ENCODE measurements at regions not wholly inside any gene's neighbourhood (a gene's known extent, or its start where the extent isn't known, plus 50 kb on each side); places are given as distances from the start of the nearest gene placed in this dataset.

DNA sequence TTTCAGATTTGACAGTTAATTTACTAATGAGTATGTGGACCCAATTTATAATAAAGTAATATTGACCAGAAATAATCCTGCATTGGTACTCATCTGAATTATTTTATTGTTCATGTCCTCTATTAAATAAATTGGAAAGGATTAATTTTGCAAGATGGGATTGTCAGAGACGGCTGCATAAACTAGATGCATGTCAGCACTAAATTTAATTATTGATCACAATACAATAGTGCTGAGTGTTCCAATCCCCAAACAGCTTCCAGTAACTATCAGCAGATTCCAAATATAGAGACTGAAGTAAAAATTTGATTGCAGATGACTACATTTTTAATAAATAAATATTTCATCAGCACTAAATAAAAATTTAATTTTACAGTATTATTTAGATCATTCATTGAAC, 387.2 kb downstream of the GRB14 start:
- no peak for TF ChIP-seq POLR2A (IDR thresholded peaks at IDR 0.05)
- TF ChIP-seq, protein P1, sequence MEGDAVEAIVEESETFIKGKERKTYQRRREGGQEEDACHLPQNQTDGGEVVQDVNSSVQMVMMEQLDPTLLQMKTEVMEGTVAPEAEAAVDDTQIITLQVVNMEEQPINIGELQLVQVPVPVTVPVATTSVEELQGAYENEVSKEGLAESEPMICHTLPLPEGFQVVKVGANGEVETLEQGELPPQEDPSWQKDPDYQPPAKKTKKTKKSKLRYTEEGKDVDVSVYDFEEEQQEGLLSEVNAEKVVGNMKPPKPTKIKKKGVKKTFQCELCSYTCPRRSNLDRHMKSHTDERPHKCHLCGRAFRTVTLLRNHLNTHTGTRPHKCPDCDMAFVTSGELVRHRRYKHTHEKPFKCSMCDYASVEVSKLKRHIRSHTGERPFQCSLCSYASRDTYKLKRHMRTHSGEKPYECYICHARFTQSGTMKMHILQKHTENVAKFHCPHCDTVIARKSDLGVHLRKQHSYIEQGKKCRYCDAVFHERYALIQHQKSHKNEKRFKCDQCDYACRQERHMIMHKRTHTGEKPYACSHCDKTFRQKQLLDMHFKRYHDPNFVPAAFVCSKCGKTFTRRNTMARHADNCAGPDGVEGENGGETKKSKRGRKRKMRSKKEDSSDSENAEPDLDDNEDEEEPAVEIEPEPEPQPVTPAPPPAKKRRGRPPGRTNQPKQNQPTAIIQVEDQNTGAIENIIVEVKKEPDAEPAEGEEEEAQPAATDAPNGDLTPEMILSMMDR (IDR thresholded peaks at IDR 0.05) = no peak
- H3K4me1 ChIP-seq = no peaks in the 10 kb centered on the region
- no peaks in the 10 kb centered on the region for H3K9me3 ChIP-seq
- intact Hi-C loops (cut with DNase I; ENCODE audit: low total_unique reads) = no loop called here
- no peak for DNase-seq
- H3K36me3 ChIP-seq = no peaks in the 10 kb centered on the region
- H3K4me3 ChIP-seq = no peak overlapping the region
- no peaks in the 10 kb centered on the region for H3K27me3 ChIP-seq
- no peak overlapping the region for H3K27ac ChIP-seq

DNA sequence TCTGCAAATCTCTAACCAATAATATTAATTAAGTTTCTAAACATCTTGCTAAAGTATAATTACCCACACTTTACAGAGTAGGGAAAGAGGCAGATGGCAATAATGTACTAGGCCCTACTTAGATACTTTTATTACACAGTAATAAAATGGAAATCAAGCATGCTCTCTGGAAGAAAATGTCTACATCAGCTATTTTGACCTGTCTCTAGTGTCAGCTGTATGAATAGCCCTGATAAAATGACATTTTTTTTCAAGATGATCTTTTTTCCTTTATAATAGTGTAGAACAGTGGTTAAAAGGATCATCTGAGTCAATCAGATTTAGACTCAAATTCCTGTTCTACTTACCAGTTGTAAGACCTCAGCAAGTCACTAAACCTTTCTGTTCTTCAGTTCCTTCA, 397.3 kb downstream of the GRB14 start:
- H3K27ac ChIP-seq = no peak overlapping the region
- no peaks in the 10 kb centered on the region for H3K9me3 ChIP-seq
- no peak overlapping the region for H3K4me3 ChIP-seq
- TF ChIP-seq, protein P1 (IDR thresholded peaks at IDR 0.05) = no peak
- TF ChIP-seq POLR2A (IDR thresholded peaks at IDR 0.05) = no peak
- DNase-seq = no peak
- no peaks in the 10 kb centered on the region for H3K4me1 ChIP-seq
- no peaks in the 10 kb centered on the region for H3K36me3 ChIP-seq
- no peaks in the 10 kb centered on the region for H3K27me3 ChIP-seq
- intact Hi-C loops (cut with DNase I; ENCODE audit: low total_unique reads) = no loop called here

DNA sequence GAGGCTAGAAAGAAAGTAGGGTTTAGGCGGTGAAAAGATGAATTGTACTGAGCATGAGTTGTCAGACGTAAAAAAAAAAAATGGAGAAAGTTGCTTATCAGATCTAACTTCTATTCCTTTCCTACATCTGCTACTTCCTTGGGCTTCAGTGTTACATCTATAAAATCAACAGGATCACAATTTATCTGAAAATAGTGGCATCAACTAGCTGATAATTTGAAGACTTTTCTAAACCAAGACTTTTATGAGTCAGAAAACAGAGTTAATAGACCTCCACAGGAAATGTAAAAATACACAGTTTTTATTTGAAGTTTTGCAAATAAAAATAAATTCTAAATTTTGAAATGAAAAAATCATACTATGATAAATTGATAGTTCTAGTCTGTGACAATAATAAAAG, 399.8 kb downstream of the GRB14 start:
- no peak overlapping the region for H3K27ac ChIP-seq
- no peak for DNase-seq
- TF ChIP-seq POLR2A (IDR thresholded peaks at IDR 0.05) = no peak
- TF ChIP-seq, protein P1 (IDR thresholded peaks at IDR 0.05) = no peak
- no peaks in the 10 kb centered on the region for H3K9me3 ChIP-seq
- H3K36me3 ChIP-seq = no peaks in the 10 kb centered on the region
- no peak overlapping the region for H3K4me3 ChIP-seq
- no peaks in the 10 kb centered on the region for H3K4me1 ChIP-seq
- H3K27me3 ChIP-seq = no peaks in the 10 kb centered on the region
- intact Hi-C loops (cut with DNase I; ENCODE audit: low total_unique reads) = no loop called here

DNA sequence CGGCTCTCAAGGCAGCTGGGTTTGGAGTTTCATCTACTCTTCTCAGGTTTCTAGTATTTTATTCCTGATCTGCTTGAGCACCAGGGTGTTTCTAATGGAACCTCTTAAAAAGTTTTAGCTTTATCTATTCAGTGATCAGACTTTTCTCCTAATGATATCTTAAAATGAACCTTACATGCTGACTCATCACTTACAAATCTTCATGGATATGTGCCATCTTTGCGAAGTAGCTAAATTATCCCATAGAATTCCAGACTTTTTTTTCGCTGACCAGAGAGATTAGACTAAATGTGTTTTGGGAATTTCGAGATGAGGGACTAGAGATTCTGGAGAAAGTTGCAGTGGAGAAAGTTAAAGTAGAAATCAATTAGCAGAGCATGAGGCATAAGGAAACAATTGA, 401.0 kb downstream of the GRB14 start:
- no peak for TF ChIP-seq POLR2A (IDR thresholded peaks at IDR 0.05)
- TF ChIP-seq, protein P1 (IDR thresholded peaks at IDR 0.05) = no peak
- H3K27ac ChIP-seq = no peak overlapping the region
- no peaks in the 10 kb centered on the region for H3K27me3 ChIP-seq
- H3K9me3 ChIP-seq = no peaks in the 10 kb centered on the region
- H3K4me3 ChIP-seq = no peak overlapping the region
- H3K36me3 ChIP-seq = no peaks in the 10 kb centered on the region
- no peaks in the 10 kb centered on the region for H3K4me1 ChIP-seq
- DNase-seq = no peak
- intact Hi-C loops (cut with DNase I; ENCODE audit: low total_unique reads) = no loop called here

DNA sequence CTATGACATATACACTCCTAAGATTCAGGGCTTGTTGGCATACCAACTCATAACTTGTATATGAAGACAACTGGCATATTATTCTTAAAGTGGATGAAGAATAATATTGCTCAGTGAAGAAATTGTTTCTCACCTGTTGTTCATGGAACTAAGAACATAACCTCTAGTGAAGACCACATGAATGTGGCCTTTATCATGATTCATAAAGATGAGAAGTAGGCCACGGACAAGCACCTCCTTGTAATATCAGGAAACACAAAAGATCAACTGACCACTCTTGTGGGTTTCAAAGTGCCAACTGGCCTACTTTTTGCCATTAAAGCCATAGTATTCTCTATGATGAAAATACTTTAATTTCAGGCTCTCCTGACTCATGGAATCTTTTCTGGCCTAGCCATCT, 407.4 kb downstream of the GRB14 start:
- TF ChIP-seq POLR2A (IDR thresholded peaks at IDR 0.05) = no peak
- TF ChIP-seq, protein P1 (IDR thresholded peaks at IDR 0.05) = no peak
- Histone ChIP-seq H3K9me3 (no peaks in the 10 kb centered on the region), H3K4me1 (no peaks in the 10 kb centered on the region), H3K36me3 (no peaks in the 10 kb centered on the region), H3K27ac (no peak overlapping the region), H3K4me3 (no peak overlapping the region), H3K27me3 (no peaks in the 10 kb centered on the region)
- intact Hi-C loops (cut with DNase I; ENCODE audit: low total_unique reads) = no loop called here
- DNase-seq = no peak
